HG02759 (cell line): ENCODE measurements at regions not wholly inside any gene's neighbourhood (a gene's known extent, or its start where the extent isn't known, plus 50 kb on each side); places are given as distances from the start of the nearest gene placed in this dataset.
"Not testable (repeated sequence)": the region's sequence is repeated elsewhere in the genome, so short reads cannot be mapped to it uniquely, and the experiment has no call there.

ENCODE experiments used
- ATAC-seq: cut with Tn5 transposase; IDR thresholded peaks from one replicate; pipeline ENCODE4 v1.9.1; 2021; ENCODE audit warnings: mild to moderate bottlenecking, moderate library complexity; ENCODE audit not compliant: unreplicated experiment

- not testable (repeated sequence) for ATAC-seq
Measured at GRCh38 chr11:14573539-14574057, 53.4 kb upstream of the PSMA1 start.

GRCh38 chr11:14577292-14577691, 57.1 kb upstream of the PSMA1 start:
- ATAC-seq: no peak

GRCh38 chr11:14577835-14578529, 57.8 kb upstream of the PSMA1 start:
- ATAC-seq: no peak

GRCh38 chr11:14578541-14578956, 58.4 kb upstream of the PSMA1 start:
- ATAC-seq: peak; percentile 99

GRCh38 chr11:14579646-14580045, 59.5 kb upstream of the PSMA1 start:
- ATAC-seq: no peak

- no peak for ATAC-seq
Measured at GRCh38 chr11:14582793-14583192, 60.8 kb upstream of the PDE3B start.

- ATAC-seq: no peak
Measured at GRCh38 chr11:14583252-14584034, 60.2 kb upstream of the PDE3B start.

GRCh38 chr11:14584035-14584363, 59.6 kb upstream of the PDE3B start:
- ATAC-seq: no peak

GRCh38 chr11:14584595-14584994, 59.0 kb upstream of the PDE3B start:
- no peak for ATAC-seq

- no peak for ATAC-seq
Measured at GRCh38 chr11:14585438-14585837, 58.2 kb upstream of the PDE3B start.

GRCh38 chr11:14587258-14587657, 56.3 kb upstream of the PDE3B start:
- no peak for ATAC-seq

GRCh38 chr11:14588681-14589080, 54.9 kb upstream of the PDE3B start:
- ATAC-seq: no peak

GRCh38 chr11:14589421-14589820, 54.2 kb upstream of the PDE3B start:
- no peak for ATAC-seq

GRCh38 chr11:14591046-14591445, 52.6 kb upstream of the PDE3B start:
- ATAC-seq: not testable (repeated sequence)

GRCh38 chr11:14593671-14594070, 49.9 kb upstream of the PDE3B start:
- ATAC-seq: no peak
